ENCODE measurements at regions not wholly inside any gene's neighbourhood (a gene's known extent, or its start where the extent isn't known, plus 50 kb on each side); places are given as distances from the start of the nearest gene placed in this dataset.

GRCh38 chr6:154917941-154918340, 77.2 kb upstream of the TIAM2 start:
- CTCF ChIA-PET = interaction anchor here (0.9 to 2.8 kb wide), 3 partner anchors 10 to 21 kb away, joined by 3 to 13 read pairs (median 11); no protein-coding TSS in a partner anchor
- H3K4me3 ChIP-seq (ENCODE audit: low read depth, low read length) = no peak overlapping the region
- no peaks in the 10 kb centered on the region for H3K36me3 ChIP-seq (ENCODE audit: control insufficient read depth, insufficient read depth, low read length)
- POLR2A ChIA-PET = no interaction called here
- no peaks in the 10 kb centered on the region for H3K27me3 ChIP-seq (ENCODE audit: control insufficient read depth, insufficient read depth, low read length)
- no peak for DNase-seq (ENCODE audit: low read depth)
- TF ChIP-seq CTCF (IDR thresholded peaks at IDR 0.05; ENCODE audit: insufficient read depth, low read depth, low read length) = no peak

- no peak for DNase-seq (ENCODE audit: low read depth)
- TF ChIP-seq CTCF (IDR thresholded peaks at IDR 0.05; ENCODE audit: insufficient read depth, low read depth, low read length) = no peak
- Histone ChIP-seq H3K36me3 (ENCODE audit: control insufficient read depth, insufficient read depth, low read length) (no peaks in the 10 kb centered on the region), H3K27me3 (ENCODE audit: control insufficient read depth, insufficient read depth, low read length) (no peaks in the 10 kb centered on the region), H3K4me3 (ENCODE audit: low read depth, low read length) (no peak overlapping the region)
- ChIA-PET CTCF (interaction anchor here (1.3 to 2.8 kb wide), 3 partner anchors 9 to 258 kb away, joined by 5 to 11 read pairs (median 5); no protein-coding TSS in a partner anchor), POLR2A (no interaction called here)
Measured at GRCh38 chr6:154919806-154920205, 75.3 kb upstream of the TIAM2 start.

- DNase-seq (ENCODE audit: low read depth) = peak; percentile 59
- POLR2A ChIA-PET = no interaction called here
- CTCF ChIA-PET = interaction anchor here (1.1 to 2.8 kb wide), 4 partner anchors 8 to 257 kb away, joined by 4 to 11 read pairs (median 5); no protein-coding TSS in a partner anchor
- no peak overlapping the region for H3K4me3 ChIP-seq (ENCODE audit: low read depth, low read length)
- no peaks in the 10 kb centered on the region for H3K36me3 ChIP-seq (ENCODE audit: control insufficient read depth, insufficient read depth, low read length)
- no peak for TF ChIP-seq CTCF (IDR thresholded peaks at IDR 0.05; ENCODE audit: insufficient read depth, low read depth, low read length)
- H3K27me3 ChIP-seq (ENCODE audit: control insufficient read depth, insufficient read depth, low read length) = no peaks in the 10 kb centered on the region
Measured at GRCh38 chr6:154920495-154921200, 74.5 kb upstream of the TIAM2 start.

- Histone ChIP-seq H3K27me3 (ENCODE audit: control insufficient read depth, insufficient read depth, low read length) (no peaks in the 10 kb centered on the region), H3K4me3 (ENCODE audit: low read depth, low read length) (no peak overlapping the region), H3K36me3 (ENCODE audit: control insufficient read depth, insufficient read depth, low read length) (no peaks in the 10 kb centered on the region)
- no peak for DNase-seq (ENCODE audit: low read depth)
- POLR2A ChIA-PET = no interaction called here
- CTCF ChIA-PET = interaction anchor here (1.0 to 1.6 kb wide), 4 partner anchors 53 to 327 kb away, joined by 4 to 5 read pairs (median 4); no protein-coding TSS in a partner anchor
- TF ChIP-seq CTCF (IDR thresholded peaks at IDR 0.05; ENCODE audit: insufficient read depth, low read depth, low read length) = no peak
Measured at GRCh38 chr6:154921482-154921881, 73.6 kb upstream of the TIAM2 start.

DNA sequence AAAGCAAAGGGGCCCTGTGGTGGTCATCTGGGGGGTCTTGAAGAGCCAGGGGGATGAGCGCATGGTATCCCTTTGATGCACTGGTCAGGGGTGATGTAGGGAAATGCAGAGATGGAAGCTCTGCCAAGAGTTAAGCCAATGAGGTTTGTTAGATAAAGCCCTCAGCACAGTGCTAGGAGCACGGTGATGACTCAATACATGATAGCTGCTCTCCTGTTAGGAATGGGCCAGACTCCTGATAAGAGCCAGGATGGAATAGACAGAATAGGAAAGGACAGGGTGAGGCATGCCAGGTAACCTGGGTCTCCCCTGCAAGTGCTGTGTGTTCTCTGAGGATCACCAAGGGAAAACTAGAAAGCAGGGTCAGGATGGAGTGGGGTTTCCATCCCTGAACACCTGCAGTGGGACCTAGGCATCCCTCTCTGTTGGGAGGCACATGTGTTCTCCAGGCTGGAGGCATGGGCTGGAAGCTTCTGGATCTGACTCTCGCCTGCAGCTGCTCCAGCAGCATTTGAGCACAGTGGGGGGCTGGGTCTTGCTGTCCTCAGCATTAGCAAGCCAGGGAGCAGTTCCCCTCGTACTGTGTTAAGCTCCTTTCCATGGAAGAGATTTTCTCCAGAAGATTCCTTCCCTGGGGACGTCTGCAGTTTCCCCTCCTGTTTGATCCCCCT, 71.8 kb upstream of the TIAM2 start:
- Histone ChIP-seq H3K27me3 (ENCODE audit: control insufficient read depth, insufficient read depth, low read length) (no peaks in the 10 kb centered on the region), H3K4me3 (ENCODE audit: low read depth, low read length) (no peak overlapping the region), H3K36me3 (ENCODE audit: control insufficient read depth, insufficient read depth, low read length) (no peaks in the 10 kb centered on the region)
- ChIA-PET CTCF (interaction anchor here (10.8 kb wide), 1 partner anchor 251 kb away, joined by 161 read pairs; no protein-coding TSS in a partner anchor), POLR2A (no interaction called here)
- no peak for DNase-seq (ENCODE audit: low read depth)
- no peak for TF ChIP-seq CTCF (IDR thresholded peaks at IDR 0.05; ENCODE audit: insufficient read depth, low read depth, low read length)

Measured in BJ (cell line).